K562 (cell line): ENCODE measurements at regions not wholly inside any gene's neighbourhood (a gene's known extent, or its start where the extent isn't known, plus 50 kb on each side); places are given as distances from the start of the nearest gene placed in this dataset.

Experiments
- ATF1 ChIP-seq, 2 experiments: fragments of 450-650 bp in 1 of 2; IDR thresholded peaks; 2 replicates each; pipeline ENCODE4 v1.6.1; 2016; ENCODE audit warnings: missing compliant biosample characterization in 1 of 2, missing genetic modification characterization in 1 of 2
- BRF1 ChIP-seq: IDR thresholded peaks from 3 replicates; pipeline ENCODE4 v1.6.1; 2011; ENCODE audit warnings: borderline replicate concordance, mild to moderate bottlenecking; ENCODE audit not compliant: insufficient read length; ENCODE audit errors: extremely low read depth
- CBX3 ChIP-seq, 2 experiments: IDR thresholded peaks; 1 replicate in 1 of 2; 2 replicates in 1 of 2; pipeline ENCODE4 v1.6.1; 2012; ENCODE audit warnings: inconsistent platforms in 2 of 2, low read length in 2 of 2, borderline replicate concordance in 1 of 2, control low read depth in 1 of 2
- EHMT2 ChIP-seq: fragments of 450-650 bp; IDR thresholded peaks from 2 replicates; pipeline ENCODE4 v1.6.1; 2018; ENCODE audit warnings: antibody characterized with exemption
- GATAD2A ChIP-seq: fragments of 450-650 bp; IDR thresholded peaks from 2 replicates; pipeline ENCODE4 v1.6.1; 2017
- GTF2A2 ChIP-seq: IDR thresholded peaks from 2 replicates; pipeline ENCODE4 v1.6.1; 2016; ENCODE audit warnings: mild to moderate bottlenecking, missing genetic modification characterization, missing compliant biosample characterization
- HCFC1 ChIP-seq: IDR thresholded peaks from 2 replicates; pipeline ENCODE4 v1.6.1; 2012; ENCODE audit warnings: low read depth, low read length, improper control_type of control experiment
- HMBOX1 ChIP-seq: sonication (generic); IDR thresholded peaks from 2 replicates; pipeline ENCODE4 v1.6.1; 2016
- HNRNPLL ChIP-seq: fragments of 200-400 bp; formaldehyde crosslinking; IDR thresholded peaks from 2 replicates; pipeline ENCODE4 v1.6.1; 2017; ENCODE audit warnings: low read length, low read depth, mild to moderate bottlenecking; ENCODE audit not compliant: poor library complexity, severe bottlenecking
- MYC ChIP-seq, 2 experiments: fragments of 250-450 bp in 1 of 2; sonication (Bioruptor Pico) in 1 of 2; IDR thresholded peaks; 2 replicates each; pipeline versions ENCODE4 v1.5.1 to v1.6.1; 2012 to 2021; ENCODE audit warnings: low read depth in 2 of 2, borderline replicate concordance in 1 of 2, improper control_type of control experiment in 1 of 2, low read length in 1 of 2, mild to moderate bottlenecking in 1 of 2, moderate library complexity in 1 of 2
- PHB2 ChIP-seq: fragments of 450-650 bp; IDR thresholded peaks from 2 replicates; pipeline ENCODE4 v1.6.1; 2017; ENCODE audit warnings: low read depth
- PHF20 ChIP-seq: fragments of 450-650 bp; IDR thresholded peaks from 2 replicates; pipeline ENCODE4 v1.6.1; 2018; ENCODE audit not compliant: partially characterized antibody
- SMARCA4 ChIP-seq: fragments of 450-650 bp; IDR thresholded peaks from 2 replicates; pipeline ENCODE4 v1.6.1; 2016
- TAF9B ChIP-seq: fragments of 450-650 bp; IDR thresholded peaks from 2 replicates; pipeline ENCODE4 v1.6.1; 2018; ENCODE audit warnings: mild to moderate bottlenecking; ENCODE audit not compliant: partially characterized antibody
- ZKSCAN3 ChIP-seq: fragments of 250-450 bp; sonication (Bioruptor Pico); IDR thresholded peaks from 2 replicates; pipeline ENCODE4 v1.4.0; 2020
- ZNF23 ChIP-seq: fragments of 250-450 bp; sonication (Bioruptor Pico); IDR thresholded peaks from 2 replicates; pipeline ENCODE4 v1.4.0; 2020; ENCODE audit warnings: mild to moderate bottlenecking
- ZNF347 ChIP-seq: fragments of 450-650 bp; formaldehyde crosslinking; IDR thresholded peaks from 2 replicates; pipeline ENCODE4 v1.4.0; 2020; ENCODE audit warnings: low read depth, mild to moderate bottlenecking, moderate library complexity
- ZNF384 ChIP-seq: IDR thresholded peaks from 2 replicates; pipeline ENCODE4 v1.6.1; 2012; ENCODE audit warnings: low read depth, low read length, improper control_type of control experiment
- ZNF444 ChIP-seq: fragments of 250-450 bp; sonication (Bioruptor Pico); IDR thresholded peaks from 2 replicates; pipeline ENCODE4 v1.4.0; 2020; ENCODE audit warnings: mild to moderate bottlenecking, moderate library complexity
- ZNF77 ChIP-seq: fragments of 250-450 bp; sonication (Bioruptor Pico); IDR thresholded peaks from 2 replicates; pipeline ENCODE4 v1.5.0; 2020
- ZNF830 ChIP-seq: fragments of 250-450 bp; sonication (Bioruptor Pico); IDR thresholded peaks from 2 replicates; pipeline ENCODE4 v1.5.0; 2021; ENCODE audit warnings: mild to moderate bottlenecking
- TF ChIP-seq, protein P1 (sequence below): sonication (generic); formaldehyde crosslinking; IDR thresholded peaks from 2 replicates; pipeline ENCODE4 v1.8.1; 2023; ENCODE audit warnings: missing genetic modification reagents, mild to moderate bottlenecking, borderline replicate concordance
- TF ChIP-seq, protein P2 (sequence below): fragments of 250-450 bp; sonication (Bioruptor Pico); IDR thresholded peaks from 2 replicates; pipeline ENCODE4 v1.4.0; 2020; ENCODE audit warnings: mild to moderate bottlenecking, moderate library complexity

DNA sequence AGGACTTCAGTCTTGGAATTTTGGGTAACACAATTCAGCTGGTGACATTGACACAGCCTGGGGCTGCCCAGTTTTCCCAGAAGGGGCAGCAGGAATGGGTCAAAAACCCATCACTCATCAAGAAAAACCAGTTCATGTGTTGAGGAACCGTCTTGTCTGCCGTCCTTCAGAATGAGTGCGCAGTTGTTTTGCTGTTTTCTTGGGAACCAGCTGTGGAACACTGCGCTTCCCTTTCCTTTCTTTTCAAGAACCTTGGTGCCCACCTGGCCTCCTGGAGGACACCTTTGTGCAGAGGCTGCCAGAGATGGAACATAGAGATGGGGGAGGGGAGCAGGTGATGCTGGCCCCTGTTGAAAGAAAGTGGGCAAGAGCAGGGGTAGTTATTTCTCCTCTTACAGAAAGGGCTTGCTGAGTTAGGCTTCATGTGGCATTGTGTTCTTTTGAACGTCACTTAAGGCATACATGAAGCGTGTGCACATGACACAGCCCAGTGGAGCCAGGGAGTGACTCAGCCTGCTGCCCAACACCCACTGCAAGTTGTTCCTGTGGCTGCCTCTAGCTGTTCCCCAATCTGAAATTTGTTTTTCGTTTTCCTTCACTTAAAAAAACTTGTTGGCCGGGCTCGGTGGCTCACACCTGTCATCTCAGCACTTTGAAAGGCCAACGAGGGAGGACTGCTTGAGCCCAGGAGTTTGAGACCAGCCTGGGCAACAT lies 87.4 kb upstream of the TNS3 start (continued):
- TF ChIP-seq, protein P1, sequence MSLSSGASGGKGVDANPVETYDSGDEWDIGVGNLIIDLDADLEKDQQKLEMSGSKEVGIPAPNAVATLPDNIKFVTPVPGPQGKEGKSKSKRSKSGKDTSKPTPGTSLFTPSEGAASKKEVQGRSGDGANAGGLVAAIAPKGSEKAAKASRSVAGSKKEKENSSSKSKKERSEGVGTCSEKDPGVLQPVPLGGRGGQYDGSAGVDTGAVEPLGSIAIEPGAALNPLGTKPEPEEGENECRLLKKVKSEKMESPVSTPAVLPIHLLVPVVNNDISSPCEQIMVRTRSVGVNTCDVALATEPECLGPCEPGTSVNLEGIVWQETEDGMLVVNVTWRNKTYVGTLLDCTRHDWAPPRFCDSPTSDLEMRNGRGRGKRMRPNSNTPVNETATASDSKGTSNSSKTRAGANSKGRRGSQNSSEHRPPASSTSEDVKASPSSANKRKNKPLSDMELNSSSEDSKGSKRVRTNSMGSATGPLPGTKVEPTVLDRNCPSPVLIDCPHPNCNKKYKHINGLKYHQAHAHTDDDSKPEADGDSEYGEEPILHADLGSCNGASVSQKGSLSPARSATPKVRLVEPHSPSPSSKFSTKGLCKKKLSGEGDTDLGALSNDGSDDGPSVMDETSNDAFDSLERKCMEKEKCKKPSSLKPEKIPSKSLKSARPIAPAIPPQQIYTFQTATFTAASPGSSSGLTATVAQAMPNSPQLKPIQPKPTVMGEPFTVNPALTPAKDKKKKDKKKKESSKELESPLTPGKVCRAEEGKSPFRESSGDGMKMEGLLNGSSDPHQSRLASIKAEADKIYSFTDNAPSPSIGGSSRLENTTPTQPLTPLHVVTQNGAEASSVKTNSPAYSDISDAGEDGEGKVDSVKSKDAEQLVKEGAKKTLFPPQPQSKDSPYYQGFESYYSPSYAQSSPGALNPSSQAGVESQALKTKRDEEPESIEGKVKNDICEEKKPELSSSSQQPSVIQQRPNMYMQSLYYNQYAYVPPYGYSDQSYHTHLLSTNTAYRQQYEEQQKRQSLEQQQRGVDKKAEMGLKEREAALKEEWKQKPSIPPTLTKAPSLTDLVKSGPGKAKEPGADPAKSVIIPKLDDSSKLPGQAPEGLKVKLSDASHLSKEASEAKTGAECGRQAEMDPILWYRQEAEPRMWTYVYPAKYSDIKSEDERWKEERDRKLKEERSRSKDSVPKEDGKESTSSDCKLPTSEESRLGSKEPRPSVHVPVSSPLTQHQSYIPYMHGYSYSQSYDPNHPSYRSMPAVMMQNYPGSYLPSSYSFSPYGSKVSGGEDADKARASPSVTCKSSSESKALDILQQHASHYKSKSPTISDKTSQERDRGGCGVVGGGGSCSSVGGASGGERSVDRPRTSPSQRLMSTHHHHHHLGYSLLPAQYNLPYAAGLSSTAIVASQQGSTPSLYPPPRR (CRISPR knock-in tag) = no peak
- TF ChIP-seq SMARCA4 = peak; percentile 20; the same call in 1 of the 2 replicates
- no peak for TF ChIP-seq ZNF23 (CRISPR knock-in tag)
- no peak for TF ChIP-seq ZNF384
- no peak for TF ChIP-seq EHMT2
- no peak for TF ChIP-seq HCFC1
- no peak for TF ChIP-seq PHF20
- no peak for TF ChIP-seq HNRNPLL
- TF ChIP-seq BRF1 = no peak
- TF ChIP-seq HMBOX1 = no peak
- TF ChIP-seq ZNF347 (CRISPR knock-in tag) = no peak
- no peak for TF ChIP-seq ZNF77 (CRISPR knock-in tag)
- TF ChIP-seq CBX3 (IDR thresholded peaks at IDR 0.05; ENCODE audit: borderline replicate concordance in 1 of 2, low read length in 2 of 2) = no peak
- no peak for TF ChIP-seq ZNF444
- no peak for TF ChIP-seq GTF2A2 (tag)
- no peak for TF ChIP-seq GATAD2A
- no peak for TF ChIP-seq ATF1 (CRISPR knock-in tag; IDR thresholded peaks at IDR 0.05)
- TF ChIP-seq ATF1 (tag; IDR thresholded peaks at IDR 0.05) = peak; percentile 42; the same call in 1 of the 2 replicates
- TF ChIP-seq TAF9B = no peak
- no peak for TF ChIP-seq ZKSCAN3 (CRISPR knock-in tag)
- TF ChIP-seq, protein P2, sequence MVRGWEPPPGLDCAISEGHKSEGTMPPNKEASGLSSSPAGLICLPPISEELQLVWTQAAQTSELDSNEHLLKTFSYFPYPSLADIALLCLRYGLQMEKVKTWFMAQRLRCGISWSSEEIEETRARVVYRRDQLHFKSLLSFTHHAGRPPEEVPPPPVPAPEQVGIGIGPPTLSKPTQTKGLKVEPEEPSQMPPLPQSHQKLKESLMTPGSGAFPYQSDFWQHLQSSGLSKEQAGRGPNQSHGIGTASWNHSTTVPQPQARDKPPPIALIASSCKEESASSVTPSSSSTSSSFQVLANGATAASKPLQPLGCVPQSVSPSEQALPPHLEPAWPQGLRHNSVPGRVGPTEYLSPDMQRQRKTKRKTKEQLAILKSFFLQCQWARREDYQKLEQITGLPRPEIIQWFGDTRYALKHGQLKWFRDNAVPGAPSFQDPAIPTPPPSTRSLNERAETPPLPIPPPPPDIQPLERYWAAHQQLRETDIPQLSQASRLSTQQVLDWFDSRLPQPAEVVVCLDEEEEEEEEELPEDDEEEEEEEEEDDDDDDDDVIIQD (CRISPR knock-in tag) = no peak
- TF ChIP-seq PHB2 = no peak
- TF ChIP-seq MYC (IDR thresholded peaks at IDR 0.05; ENCODE audit: low read depth, low read length) = peak; percentile 53; the same call in 1 of the 2 replicates
- no peak for TF ChIP-seq MYC (CRISPR knock-in tag; IDR thresholded peaks at IDR 0.05; ENCODE audit: borderline replicate concordance, low read depth)
- no peak for TF ChIP-seq ZNF830 (CRISPR knock-in tag)
